SK-N-MC (cell line): ENCODE measurements at regions not wholly inside any gene's neighbourhood (a gene's known extent, or its start where the extent isn't known, plus 50 kb on each side); places are given as distances from the start of the nearest gene placed in this dataset.

Source experiments
- EZH2 ChIP-seq: fragments of 200-600 bp; sonication (generic); IDR thresholded peaks from one replicate; pipeline ENCODE4 v1.6.1; 2017; ENCODE audit warnings: antibody characterized with exemption
- POLR2AphosphoS5 ChIP-seq: IDR thresholded peaks from 2 replicates; pipeline ENCODE4 v1.6.1; 2012; ENCODE audit warnings: mild to moderate bottlenecking, low read depth, low read length, borderline replicate concordance

DNA sequence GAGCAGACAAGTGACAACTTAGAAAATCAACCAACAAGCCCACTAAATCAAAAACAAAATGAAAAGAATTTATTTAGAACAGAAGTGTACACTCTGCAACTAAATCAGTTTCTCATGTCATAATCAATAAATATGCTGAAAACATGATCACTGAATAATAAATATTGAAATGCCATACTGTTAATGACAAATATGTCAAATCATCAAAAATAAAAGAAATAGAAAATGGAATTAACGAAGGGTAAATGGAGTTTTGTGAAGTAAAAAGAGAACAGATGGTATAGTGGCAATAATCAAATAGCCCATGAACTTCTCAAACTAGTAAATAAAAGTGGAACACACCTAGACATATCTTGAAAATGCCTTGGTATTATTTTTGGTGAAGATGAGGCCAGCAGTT, 744.9 kb downstream of the TAF11L14 start:
- TF ChIP-seq EZH2 (no peak), POLR2AphosphoS5 (no peak)
